GM19397 (cell line): ENCODE measurements at regions not wholly inside any gene's neighbourhood (a gene's known extent, or its start where the extent isn't known, plus 50 kb on each side); places are given as distances from the start of the nearest gene placed in this dataset.

Experiments used
- ATAC-seq: cut with Tn5 transposase; IDR thresholded peaks from one replicate; pipeline ENCODE4 v1.9.1; 2021; ENCODE audit warnings: mild to moderate bottlenecking, moderate library complexity; ENCODE audit not compliant: unreplicated experiment

GRCh38 chr18:73748731-73749130, 398.9 kb downstream of the FBXO15 start:
- ATAC-seq = no peak

- ATAC-seq = no peak
Measured at GRCh38 chr18:73746101-73746500, 401.5 kb downstream of the FBXO15 start.

- ATAC-seq = no peak
Measured at GRCh38 chr18:73742957-73743356, 404.7 kb downstream of the FBXO15 start.

DNA sequence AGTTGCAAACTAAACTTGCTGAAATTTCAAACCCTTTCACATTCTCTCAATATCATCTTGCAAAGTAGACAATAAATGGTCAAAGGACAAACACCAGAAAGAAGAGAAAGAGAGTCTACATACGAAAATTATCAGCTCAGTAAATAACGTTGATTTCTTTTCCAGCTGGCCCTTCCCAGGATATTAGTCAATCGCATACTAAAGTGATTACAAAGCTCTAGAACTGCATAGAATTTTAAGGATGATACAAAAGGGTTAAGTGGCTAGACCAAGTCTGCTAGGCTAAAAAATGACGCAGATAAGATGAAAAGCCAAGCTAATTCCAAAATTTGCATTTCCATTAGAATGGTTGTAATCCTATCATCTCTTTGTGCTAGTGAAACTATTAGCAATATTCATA, 405.7 kb downstream of the FBXO15 start:
- ATAC-seq = no peak

- ATAC-seq = no peak
Measured at GRCh38 chr18:73739098-73739497, 408.5 kb downstream of the FBXO15 start.

DNA sequence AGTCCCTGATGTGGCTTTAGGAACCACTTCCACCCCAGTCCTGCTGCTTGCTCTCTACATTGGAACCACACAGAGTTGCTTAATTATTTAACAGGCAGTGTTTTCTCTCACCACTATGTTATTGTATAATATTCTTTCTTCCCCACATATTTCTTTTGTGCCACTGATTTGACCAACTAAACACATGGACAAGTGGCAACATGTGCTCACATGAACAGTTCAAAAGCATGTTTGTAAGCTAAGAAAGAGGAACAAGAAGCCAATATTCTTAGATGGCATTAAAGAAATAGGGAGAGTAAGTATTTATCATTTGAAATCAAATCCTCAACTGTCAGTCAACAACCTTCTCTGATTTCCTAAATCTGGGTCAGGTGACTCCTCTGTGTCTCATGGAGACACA, 409.6 kb downstream of the FBXO15 start:
- no peak for ATAC-seq

- ATAC-seq = no peak
Measured at GRCh38 chr18:73735836-73736235, 411.8 kb downstream of the FBXO15 start.

DNA sequence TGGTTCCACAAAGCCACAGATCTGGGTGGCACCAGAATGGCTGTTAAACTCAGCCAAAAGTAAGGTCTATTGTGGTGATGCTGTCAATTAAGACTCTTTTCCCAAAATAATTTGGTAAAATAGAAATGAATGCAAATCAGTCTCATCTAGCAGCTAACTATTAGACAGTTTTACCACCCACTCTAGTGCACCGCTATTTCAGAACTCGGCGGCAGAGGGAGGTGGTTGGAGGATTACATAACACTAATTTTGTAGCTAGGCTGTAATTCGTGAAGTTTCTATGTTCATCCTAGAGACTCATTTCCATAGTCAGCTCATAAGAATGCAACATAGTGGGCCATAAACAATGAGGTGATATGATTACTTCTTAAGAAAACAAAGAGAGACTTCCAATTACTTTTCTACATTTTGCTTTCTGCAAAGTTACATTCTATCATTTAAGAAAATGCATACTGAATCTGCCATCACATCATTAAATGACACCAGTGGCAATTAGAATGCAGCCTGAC, 413.8 kb downstream of the FBXO15 start:
- no peak for ATAC-seq

- ATAC-seq = no peak
Measured at GRCh38 chr18:73733376-73733775, 414.3 kb downstream of the FBXO15 start.

- no peak for ATAC-seq
Measured at GRCh38 chr18:73728657-73729056, 419.0 kb downstream of the FBXO15 start.

GRCh38 chr18:73724958-73725357, 422.7 kb downstream of the FBXO15 start:
- no peak for ATAC-seq

DNA sequence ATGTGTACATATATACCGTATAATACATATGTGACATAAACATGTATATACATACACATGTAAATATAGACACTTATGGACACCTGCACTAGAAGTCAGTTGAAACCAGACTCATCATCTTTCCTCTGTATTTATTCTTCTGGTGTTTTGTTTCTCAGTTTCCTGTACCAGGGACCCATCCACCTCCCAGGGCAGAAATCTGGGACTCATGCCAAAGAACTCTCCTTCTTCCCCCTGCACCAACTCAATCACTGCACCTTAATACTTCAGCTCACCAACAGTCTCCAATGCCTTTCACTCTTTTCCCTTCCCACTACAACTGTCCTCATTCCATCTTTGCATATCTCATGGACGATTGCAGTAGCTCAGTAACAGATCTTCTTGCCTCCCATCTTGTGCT, 428.0 kb downstream of the FBXO15 start:
- no peak for ATAC-seq

DNA sequence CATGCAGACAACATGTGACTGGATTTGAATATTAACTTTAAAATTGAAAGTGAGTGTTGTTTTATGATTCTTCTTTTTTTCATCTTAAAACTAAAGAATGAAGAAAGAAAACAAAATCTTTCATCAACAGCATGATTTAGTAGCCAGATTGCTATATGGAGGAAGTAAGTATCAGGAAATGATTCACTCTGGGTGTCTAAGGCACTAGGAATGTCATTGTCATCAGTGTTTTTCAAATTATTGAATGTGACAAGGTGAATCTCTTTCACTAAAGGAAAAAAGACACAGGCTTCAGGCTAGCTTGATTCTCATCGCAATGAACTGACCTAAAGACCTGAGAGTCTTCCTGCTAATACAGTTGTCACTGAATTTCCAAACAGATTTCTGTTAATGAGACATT, 430.1 kb downstream of the FBXO15 start:
- ATAC-seq = no peak

- no peak for ATAC-seq
Measured at GRCh38 chr18:73715210-73715670, 432.4 kb downstream of the FBXO15 start.

DNA sequence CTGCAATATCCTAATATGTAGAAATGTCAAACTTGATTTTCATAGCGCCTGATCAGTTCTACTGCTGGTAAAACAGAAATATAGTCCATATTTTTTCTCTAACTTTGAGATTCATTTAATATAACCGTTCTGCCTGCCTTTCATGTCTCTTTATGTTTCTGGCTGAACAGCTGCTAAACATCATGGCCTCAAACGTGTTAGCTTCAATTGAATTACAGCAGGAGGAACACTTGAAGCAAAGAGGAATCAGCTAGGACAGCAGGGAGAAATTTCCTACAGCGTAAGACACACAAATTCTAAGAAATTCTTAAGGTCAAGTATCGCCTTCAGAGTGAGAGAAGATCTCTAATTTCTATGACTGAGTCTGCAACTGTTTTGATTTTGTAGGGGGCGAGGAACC, 433.2 kb downstream of the FBXO15 start:
- ATAC-seq = no peak

GRCh38 chr18:73711256-73711655, 436.4 kb downstream of the FBXO15 start:
- ATAC-seq = no peak

DNA sequence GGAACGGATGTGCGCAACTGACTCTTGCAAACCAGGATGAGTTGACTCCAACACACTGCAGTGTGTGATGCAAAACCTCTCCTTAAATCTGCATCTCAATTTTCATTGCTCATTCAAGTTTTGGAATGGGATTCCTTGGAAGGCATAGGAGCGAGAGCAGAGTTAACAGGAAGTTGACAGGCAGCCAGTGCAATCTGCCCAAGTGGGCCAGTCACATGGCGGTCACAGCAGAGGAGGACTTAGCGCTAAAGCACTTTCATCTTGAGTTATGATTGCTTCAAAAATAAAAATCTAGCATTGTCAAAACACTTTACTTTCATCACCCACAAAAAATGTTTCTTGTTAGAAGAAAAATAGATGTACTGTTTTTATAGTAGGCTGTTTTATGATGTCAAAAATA, 439.0 kb downstream of the FBXO15 start:
- no peak for ATAC-seq

GRCh38 chr18:73707035-73707434, 440.6 kb downstream of the FBXO15 start:
- ATAC-seq = no peak

- no peak for ATAC-seq
Measured at GRCh38 chr18:73697353-73697752, 450.3 kb downstream of the FBXO15 start.

- ATAC-seq = no peak
Measured at GRCh38 chr18:73696698-73697097, 450.9 kb downstream of the FBXO15 start.

DNA sequence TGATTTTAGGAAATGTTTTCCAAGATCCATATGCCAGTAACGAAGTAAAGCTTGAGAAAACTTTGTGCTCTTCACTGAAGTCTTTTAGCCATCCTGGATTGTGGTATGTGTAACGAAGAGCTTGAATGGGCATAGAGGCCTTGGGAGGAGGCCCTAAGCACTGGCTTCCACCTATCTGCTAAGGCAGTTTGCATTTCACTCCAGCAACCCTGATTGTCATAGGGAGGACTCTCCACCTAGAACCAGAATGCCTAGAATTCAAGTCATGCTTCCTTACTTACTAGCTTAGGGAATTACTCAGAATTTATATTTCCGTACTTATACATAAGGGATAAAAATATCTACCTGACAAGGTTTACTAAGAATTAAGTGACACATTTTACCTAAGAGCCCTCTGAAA, 451.5 kb downstream of the FBXO15 start:
- ATAC-seq = no peak

DNA sequence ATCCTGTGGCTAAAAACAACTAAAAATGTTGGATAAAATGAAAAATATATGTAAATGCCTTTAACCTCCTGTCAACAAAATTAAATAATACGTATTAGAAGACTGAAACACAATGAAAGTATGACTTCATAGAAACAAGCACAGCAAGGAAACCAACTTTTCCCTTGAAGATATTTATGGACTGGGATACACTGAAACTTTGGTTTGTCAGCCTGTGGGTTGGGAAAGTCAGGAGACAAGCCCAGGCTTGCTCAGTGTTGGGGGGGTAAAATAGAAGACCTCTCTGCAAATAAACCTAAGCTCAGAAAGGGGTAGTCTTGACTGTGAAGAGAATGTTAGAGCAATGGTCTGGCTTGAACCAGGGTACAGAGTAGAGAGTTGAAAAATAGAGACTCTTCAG, 454.5 kb downstream of the FBXO15 start:
- ATAC-seq = no peak

- ATAC-seq = no peak
Measured at GRCh38 chr18:73691624-73692023, 456.0 kb downstream of the FBXO15 start.

DNA sequence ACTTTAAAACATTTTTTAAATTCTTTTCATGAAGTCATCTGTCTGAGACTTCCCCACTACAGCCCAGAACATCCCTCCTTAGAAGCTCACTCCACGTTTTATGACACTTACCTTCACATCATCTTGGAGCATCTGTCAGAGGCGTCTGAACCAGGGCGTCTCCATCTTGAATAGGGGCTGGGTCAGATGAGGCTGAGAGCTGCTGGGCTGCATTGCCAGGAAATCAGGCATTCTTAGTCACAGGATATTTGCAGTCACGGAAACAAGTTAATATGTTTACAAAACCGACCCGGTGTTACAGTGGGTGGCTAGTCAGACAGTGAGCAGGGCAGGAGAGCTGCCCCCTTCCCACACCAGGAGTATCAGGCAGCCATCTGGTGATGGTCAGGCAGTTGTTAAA, 456.5 kb downstream of the FBXO15 start:
- no peak for ATAC-seq
